Smooth muscle cell (in vitro differentiated cells): ENCODE measurements at regions not wholly inside any gene's neighbourhood (a gene's known extent, or its start where the extent isn't known, plus 50 kb on each side); places are given as distances from the start of the nearest gene placed in this dataset.

Source experiments
- DNase-seq: peaks from one replicate; lab custom pipeline; 2025; ENCODE audit not compliant: unreplicated experiment; lab: John Stamatoyannopoulos, UW
- H2AFZ ChIP-seq: fragments of 200-600 bp; sonication (generic); 2 replicates; pipeline ENCODE4 v1.6.0; 2016; ENCODE audit warnings: antibody characterized with exemption, low read depth, mild to moderate bottlenecking
- H3F3A ChIP-seq: fragments of 200-600 bp; sonication (generic); 2 replicates; pipeline ENCODE4 v1.6.0; 2017; ENCODE audit warnings: antibody characterized with exemption, low read depth
- H3K27ac ChIP-seq: fragments of 200-600 bp; sonication (generic); 2 replicates; pipeline ENCODE4 v1.5.1; 2016; ENCODE audit warnings: low read depth, mild to moderate bottlenecking
- H3K27me3 ChIP-seq: fragments of 200-600 bp; sonication (generic); 2 replicates; pipeline ENCODE4 v1.6.1; 2016; ENCODE audit warnings: low read depth, mild to moderate bottlenecking
- H3K36me3 ChIP-seq: fragments of 200-600 bp; sonication (generic); 2 replicates; pipeline ENCODE4 v1.5.1; 2016; ENCODE audit warnings: low read depth
- H3K4me1 ChIP-seq: fragments of 200-600 bp; sonication (generic); 2 replicates; pipeline ENCODE4 v1.5.1; 2016; ENCODE audit warnings: low read depth
- H3K4me2 ChIP-seq: fragments of 200-600 bp; sonication (generic); 2 replicates; pipeline ENCODE4 v1.6.0; 2016; ENCODE audit warnings: mild to moderate bottlenecking
- H3K4me3 ChIP-seq: fragments of 200-600 bp; sonication (generic); 2 replicates; pipeline ENCODE4 v1.5.1; 2016; ENCODE audit warnings: mild to moderate bottlenecking
- H3K79me2 ChIP-seq: fragments of 200-600 bp; sonication (generic); 2 replicates; pipeline ENCODE4 v1.6.0; 2016; ENCODE audit warnings: low read depth, mild to moderate bottlenecking
- H3K9ac ChIP-seq: fragments of 200-600 bp; sonication (generic); 2 replicates; pipeline ENCODE4 v1.6.0; 2016; ENCODE audit warnings: low read depth
- H3K9me3 ChIP-seq: fragments of 200-600 bp; sonication (generic); replicated peaks from 2 replicates; pipeline ENCODE4 v1.5.1; 2016; ENCODE audit warnings: low read depth
- H4K20me1 ChIP-seq: fragments of 200-600 bp; sonication (generic); 2 replicates; pipeline ENCODE4 v1.6.0; 2016; ENCODE audit warnings: low read depth
- CTCF ChIP-seq: fragments of 200-600 bp; sonication (generic); IDR thresholded peaks from 2 replicates; pipeline ENCODE4 v1.5.1; 2017; ENCODE audit warnings: borderline replicate concordance, mild to moderate bottlenecking, antibody characterized with exemption; ENCODE audit not compliant: insufficient read depth, poor library complexity, severe bottlenecking
- WGBS: methylation state at CpG from one replicate; pipeline ENCODE4 v1.1.7; 2016; ENCODE audit warnings: low lambda C conversion rate; 5-methylcytosine and 5-hydroxymethylcytosine counted together

DNA sequence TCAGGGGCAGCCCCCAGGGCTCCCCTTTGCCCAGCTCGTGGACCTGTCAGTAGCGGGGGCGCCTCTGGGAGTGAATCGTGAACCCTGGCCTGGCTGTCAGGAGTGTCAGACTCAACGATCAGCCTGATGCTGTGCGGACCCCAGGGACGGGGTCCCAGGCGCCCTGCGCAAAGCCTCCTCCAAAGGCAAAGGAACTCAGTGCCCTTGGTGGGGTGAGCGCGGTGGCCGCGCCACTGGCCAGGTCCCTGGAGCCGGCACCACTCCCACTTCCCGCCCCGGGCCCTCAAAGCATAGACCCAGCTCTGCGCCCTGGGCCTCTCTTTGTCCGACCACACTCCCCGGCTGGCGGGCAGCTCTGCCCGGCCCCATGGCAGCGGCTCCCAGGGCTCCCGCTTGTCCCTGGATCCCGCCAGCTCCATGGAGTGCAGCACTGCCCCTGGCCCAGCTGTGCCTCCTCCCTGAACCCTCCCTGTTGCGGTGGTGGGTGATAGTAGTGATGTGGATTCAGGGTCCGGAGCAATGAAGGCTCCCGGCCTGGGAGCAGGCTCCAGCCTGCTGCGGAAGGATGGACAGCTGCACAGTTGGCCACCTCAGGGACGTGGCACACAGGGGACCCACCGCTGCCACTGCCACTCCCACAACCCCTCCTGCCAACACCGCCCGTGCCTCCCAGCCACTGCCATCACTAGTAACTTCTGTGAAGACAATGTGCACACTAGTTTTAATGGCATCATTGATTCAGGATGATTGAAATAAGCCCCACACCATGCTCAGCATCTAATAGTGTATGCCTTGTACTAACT is 263.8 kb downstream of the ZBBX start:
- Histone ChIP-seq H3K79me2 (no peaks in the 10 kb centered on the region), H3K27ac (no peak overlapping the region), H3K9me3 (no peaks in the 10 kb centered on the region), H3K36me3 (no peaks in the 10 kb centered on the region), H3F3A (no peaks in the 10 kb centered on the region), H4K20me1 (no peaks in the 10 kb centered on the region), H3K4me2 (no peak overlapping the region), H3K4me3 (no peak overlapping the region), H2AFZ (no peak overlapping the region), H3K9ac (no peak overlapping the region), H3K27me3 (peaks cover 3% of the 10 kb centered on the region), H3K4me1 (no peaks in the 10 kb centered on the region)
- 95% methylated on average over 32 of the region's 32 CpGs for WGBS
- DNase-seq, result no peak
- TF ChIP-seq CTCF, result no peak

- no peak overlapping the region for H3K9ac ChIP-seq
Observed at GRCh38 chr3:167115331-167115934, 264.7 kb downstream of the ZBBX start.

DNA sequence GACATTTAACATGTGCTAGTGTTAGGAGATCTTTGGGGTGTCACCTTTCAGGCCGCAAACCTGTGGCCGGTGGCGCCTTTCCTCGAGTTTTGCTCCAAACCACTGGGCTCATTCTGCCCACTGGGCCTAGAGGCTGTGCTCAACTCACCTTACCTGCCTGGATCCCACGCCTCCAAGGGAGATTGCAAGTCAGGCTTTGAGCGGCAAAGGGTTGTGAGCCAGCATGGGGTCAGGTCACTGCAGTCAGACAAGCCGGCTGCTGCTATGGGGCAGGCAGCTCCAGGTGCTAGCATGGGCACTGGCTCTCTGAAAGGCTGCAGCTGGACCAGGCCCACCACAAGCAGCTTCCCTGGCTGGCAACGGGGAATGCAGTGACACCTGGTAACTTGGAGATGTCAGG is 265.5 kb downstream of the ZBBX start:
- no peaks in the 10 kb centered on the region for H3K36me3 ChIP-seq
- WGBS, result 86% methylated on average over 8 of the region's 8 CpGs

More at GRCh38 chr3:167115331-167115934, 264.7 kb downstream of the ZBBX start:
- Histone ChIP-seq H3K4me3 (no peak overlapping the region), H2AFZ (no peak overlapping the region), H3K9me3 (no peaks in the 10 kb centered on the region), H3K79me2 (no peaks in the 10 kb centered on the region), H3K27ac (no peak overlapping the region), H3K4me2 (no peak overlapping the region), H3F3A (no peaks in the 10 kb centered on the region), H4K20me1 (no peaks in the 10 kb centered on the region), H3K27me3 (peaks cover 3% of the 10 kb centered on the region), H3K36me3 (no peaks in the 10 kb centered on the region), H3K4me1 (no peaks in the 10 kb centered on the region)
- 96% methylated on average over 11 of the region's 11 CpGs for WGBS
- DNase-seq, result no peak
- no peak for TF ChIP-seq CTCF

More for the DNA sequence above, 265.5 kb downstream of the ZBBX start:
- Histone ChIP-seq H3K9me3 (no peaks in the 10 kb centered on the region), H3K27me3 (no peaks in the 10 kb centered on the region), H3K4me2 (no peak overlapping the region), H3K27ac (no peak overlapping the region), H2AFZ (no peak overlapping the region), H3K4me3 (no peak overlapping the region), H3K4me1 (no peaks in the 10 kb centered on the region), H3K9ac (no peak overlapping the region), H3K79me2 (no peaks in the 10 kb centered on the region), H4K20me1 (no peaks in the 10 kb centered on the region), H3F3A (no peaks in the 10 kb centered on the region)
- no peak for TF ChIP-seq CTCF
- no peak for DNase-seq
